ENCODE measurements at regions not wholly inside any gene's neighbourhood (a gene's known extent, or its start where the extent isn't known, plus 50 kb on each side); places are given as distances from the start of the nearest gene placed in this dataset.
A peak's percentile ranks its signal among the peaks of the same experiment; 100 is the strongest.
"Not testable (repeated sequence)": the region's sequence is repeated elsewhere in the genome, so short reads cannot be mapped to it uniquely, and the experiment has no call there.

DNA sequence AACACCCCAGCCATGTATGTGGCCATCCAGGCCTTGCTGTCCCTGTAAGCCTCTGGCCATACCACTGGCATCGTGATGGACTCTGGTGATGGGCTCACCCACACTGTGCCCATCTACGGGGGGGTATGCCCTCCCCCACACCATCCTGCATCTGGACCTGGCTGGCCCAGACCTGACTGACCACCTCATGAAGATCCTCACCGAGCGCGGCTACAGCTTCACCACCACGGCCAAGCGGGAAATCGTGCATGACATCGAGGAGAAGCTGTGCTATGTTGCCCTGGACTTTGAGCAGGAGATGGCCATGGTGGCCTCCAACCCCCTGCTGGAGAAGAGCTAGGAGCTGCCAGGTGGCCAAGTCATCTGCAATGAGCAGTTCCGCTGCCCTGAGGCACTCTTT lies 80.4 kb upstream of the ZCCHC2 start:
- no peak for DNase-seq

DNA sequence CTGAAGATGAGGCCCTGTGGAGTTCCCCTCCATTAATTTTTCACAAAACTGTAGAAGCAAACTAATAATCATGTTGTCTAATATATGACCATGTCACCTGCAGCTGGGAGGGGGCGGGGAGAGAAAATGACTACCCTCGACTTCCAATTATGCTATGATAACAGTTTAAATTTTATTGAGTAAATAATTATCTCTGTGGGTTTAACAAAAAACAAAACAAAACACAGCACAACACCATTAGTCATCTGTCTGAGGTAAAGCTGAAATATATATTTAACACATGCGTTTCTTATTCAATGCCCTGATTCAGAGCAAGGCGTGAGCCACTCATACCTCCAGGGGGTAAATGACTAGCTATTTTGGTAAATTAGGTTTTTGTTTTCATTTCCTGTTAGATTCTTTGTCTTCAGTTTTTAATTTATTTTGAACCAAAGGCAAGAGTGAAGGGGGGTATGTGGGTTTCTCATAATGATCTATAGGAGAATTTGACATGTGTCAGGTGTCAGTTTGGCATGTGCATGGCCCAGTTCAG lies 77.4 kb upstream of the ZCCHC2 start:
- no peak for DNase-seq

GRCh38 chr18:62446511-62446910 lies 76.3 kb upstream of the ZCCHC2 start:
- DNase-seq: no peak

DNA sequence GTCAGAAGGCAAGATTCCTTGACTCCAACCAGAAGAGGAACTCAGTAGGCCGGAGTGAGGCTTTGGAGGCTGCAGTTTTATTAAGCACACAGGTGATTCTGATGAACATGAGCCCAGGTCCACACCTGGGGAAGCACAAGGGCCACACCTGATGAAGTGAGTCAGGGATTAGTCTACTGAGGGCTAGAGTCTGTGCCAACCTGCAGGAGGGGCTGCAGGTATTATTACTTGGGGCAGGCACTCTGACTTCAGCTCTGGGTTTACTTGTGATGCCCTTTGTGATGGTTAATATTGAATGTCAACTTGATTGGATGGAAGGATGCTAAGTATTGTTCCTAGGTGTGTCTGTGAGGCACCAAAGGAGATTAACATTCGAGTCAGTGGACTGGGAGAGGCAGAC lies 75.2 kb upstream of the ZCCHC2 start:
- DNase-seq: no peak

DNA sequence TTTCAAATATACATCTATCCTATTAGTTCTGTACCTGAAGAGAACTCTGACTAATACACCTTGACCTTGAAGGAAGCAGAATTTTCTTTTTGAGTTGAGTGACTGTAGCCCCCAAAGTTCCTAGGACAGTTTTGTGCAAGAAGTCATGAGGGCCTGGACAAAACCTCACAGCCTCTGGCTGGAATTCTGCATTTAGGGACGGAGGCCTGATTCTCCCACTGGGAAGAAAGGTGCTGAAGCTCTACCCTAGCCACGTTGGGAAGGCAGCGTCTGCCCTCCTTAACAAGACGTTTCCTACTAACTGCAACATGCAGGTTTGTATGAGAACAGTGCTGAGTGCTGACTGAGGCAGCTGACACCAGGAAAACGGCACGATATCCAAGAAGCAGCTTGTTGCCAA lies 74.4 kb upstream of the ZCCHC2 start:
- DNase-seq: no peak

- no peak for DNase-seq
These were observed 73.2 kb upstream of the ZCCHC2 start for GRCh38 chr18:62449490-62450104.

- no peak for DNase-seq
These were observed 72.7 kb upstream of the ZCCHC2 start for GRCh38 chr18:62450175-62450545.

- DNase-seq: peak; percentile 43
These were observed 72.0 kb upstream of the ZCCHC2 start for GRCh38 chr18:62450546-62451410.

DNA sequence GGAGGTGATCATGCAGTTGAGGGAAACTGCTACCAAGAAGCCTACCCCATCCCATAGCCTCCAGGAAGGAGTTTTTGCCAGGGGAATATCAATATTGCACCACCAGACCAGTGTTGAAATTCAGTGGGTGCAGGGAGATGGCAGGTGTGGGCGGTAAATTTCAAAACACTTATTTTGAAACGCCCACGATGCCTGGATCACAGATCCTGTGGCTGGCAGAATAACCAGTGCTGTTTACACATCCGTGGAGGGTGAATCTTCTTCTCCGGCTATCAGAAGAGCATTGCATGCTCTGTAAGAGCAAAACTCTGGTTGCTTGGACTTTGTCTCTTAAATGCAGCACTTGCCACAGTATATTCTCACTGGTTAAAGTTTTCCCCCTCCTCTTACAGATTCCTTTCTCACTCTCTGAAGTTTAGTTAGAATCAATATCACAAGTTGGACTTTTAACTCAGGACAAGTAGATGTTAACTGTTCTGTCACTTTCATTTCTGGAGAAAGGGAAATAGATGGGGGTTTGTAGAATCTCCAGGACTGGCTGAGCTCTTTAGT lies 70.5 kb upstream of the ZCCHC2 start:
- peak; percentile 4 for DNase-seq

DNA sequence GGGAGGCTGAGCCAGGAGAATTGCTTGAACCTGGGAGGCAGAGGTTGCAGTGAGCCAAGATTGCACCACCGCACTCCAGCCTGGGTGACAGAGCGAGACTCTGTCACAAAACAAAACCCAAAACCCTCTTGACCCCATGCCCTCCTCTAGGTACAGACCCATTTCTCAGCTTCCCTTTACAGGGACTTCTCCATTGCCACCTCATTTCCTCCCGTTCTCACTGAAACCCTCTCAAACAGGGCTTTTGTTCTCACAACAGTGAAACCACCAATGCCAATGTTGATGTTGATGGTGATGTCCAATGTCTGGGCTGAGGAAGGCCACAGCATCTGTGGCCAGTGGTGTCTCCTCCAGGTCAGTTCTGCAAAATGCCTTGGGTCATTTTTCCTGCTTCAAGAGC lies 69.0 kb upstream of the ZCCHC2 start:
- no peak for DNase-seq

DNA sequence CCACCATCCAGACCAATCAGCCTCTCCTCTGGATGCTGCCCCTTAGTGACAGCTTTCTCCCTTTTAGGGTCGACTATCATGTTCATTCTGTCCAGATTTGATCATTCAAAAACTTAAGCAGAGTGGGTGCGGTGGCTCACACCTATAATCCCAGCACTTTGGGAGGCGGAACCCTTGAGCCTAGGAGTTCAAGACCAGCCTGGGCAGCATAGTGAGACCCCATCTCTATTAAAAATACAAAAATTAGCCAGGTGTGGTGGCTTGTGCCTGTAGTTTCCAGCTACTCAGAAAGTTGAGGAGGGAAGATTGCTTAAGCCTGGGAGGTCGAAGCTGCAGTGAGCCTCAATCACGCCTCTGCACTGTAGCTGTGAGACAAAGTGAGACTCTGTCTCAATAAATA lies 68.3 kb upstream of the ZCCHC2 start:
- DNase-seq: no peak

- DNase-seq: no peak
These were observed 67.6 kb upstream of the ZCCHC2 start for GRCh38 chr18:62455222-62455621.

GRCh38 chr18:62457877-62458276 lies 64.9 kb upstream of the ZCCHC2 start:
- DNase-seq: no peak

DNA sequence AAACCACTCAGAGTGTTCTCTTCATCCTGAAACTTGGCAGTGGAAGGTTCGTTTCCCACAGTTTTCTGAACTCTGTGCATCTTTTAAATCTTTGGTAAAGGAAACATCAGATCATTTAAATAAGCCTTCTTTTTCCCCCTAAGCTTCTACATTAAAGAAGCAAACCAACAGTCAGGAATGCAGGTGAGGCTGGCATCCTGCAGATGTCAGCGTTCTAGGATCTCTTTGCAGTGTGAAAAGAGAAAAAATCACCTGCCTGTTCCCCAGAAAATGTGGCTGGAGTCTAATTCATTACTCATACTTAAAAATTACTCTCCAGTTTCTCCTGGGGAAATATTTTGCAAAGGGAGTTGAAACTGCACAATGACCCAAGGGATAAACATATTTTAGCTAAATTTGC lies 64.5 kb upstream of the ZCCHC2 start:
- DNase-seq: no peak

GRCh38 chr18:62458868-62459716 lies 63.7 kb upstream of the ZCCHC2 start:
- DNase-seq: peak; percentile 49

DNA sequence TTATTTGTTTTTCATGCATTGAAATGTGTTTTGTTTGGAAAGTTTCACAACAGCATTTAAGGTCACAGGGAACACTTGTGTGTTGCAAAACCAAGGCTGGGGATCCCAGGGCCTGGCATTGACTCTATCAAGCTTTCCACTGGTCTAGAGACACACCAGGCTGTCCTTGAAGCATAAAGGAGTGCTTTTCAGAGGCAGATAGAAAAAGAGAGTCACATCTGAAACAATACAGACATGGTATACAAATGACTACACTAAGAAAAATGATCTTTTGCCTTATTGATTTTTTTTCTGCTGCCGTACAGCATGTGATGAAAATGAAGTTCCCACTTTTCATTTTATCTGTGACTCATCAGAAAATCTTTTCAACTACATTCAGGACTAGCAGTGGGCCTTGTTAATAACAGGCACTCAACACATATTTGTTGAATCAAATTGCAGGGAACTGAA lies 61.9 kb upstream of the ZCCHC2 start:
- DNase-seq: no peak

- DNase-seq: no peak
These were observed 61.2 kb upstream of the ZCCHC2 start for GRCh38 chr18:62461591-62461990.

DNA sequence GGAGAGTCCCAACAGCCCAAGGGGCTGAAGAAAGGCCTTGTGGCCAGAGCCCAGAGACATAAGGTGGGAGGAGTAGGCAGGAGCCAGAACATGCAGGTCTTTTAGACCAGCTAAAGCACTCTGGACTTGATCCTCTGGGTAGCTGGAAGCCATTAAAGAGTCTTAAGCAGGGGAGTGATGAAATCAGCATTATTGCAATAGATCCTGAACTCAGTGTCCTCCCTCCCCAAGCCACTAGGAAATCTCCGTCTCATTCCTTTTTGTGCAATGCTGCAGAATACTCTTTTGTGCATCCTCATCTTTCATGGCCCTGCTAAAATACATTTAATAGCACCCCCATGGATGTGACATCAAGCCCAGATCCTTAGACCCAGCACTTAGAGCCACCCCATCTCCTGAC lies 58.6 kb upstream of the ZCCHC2 start:
- no peak for DNase-seq

GRCh38 chr18:62469131-62469530 lies 53.7 kb upstream of the ZCCHC2 start:
- DNase-seq: not testable (repeated sequence)

Data from NCI-H510A treated with DMSO at 0.1 percent for 48 hours (cell line).